ENCODE measurements at regions not wholly inside any gene's neighbourhood (a gene's known extent, or its start where the extent isn't known, plus 50 kb on each side); places are given as distances from the start of the nearest gene placed in this dataset.

DNA sequence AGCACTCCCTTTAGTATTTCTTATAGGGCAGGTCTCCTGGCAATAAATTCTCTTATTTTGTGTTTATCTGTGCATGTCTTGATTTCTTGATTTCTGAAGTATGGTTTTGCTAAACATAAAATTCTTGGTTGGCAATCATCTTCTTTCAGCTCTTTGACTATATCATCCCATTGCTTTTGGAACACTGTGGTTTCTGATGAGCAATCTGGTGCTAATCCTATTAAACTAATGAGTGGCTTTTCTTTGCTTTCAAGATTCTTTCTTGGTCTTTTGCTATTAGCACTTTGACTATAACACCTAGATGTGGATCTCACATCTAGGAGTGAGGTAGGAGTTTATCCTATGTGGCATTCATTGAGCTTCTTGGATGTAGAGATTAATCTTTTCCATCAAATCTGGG, 120.7 kb upstream of the MED13L start:
- no peaks in the 10 kb centered on the region for H3K27me3 Mint-ChIP-seq
- peaks cover 36% of the 10 kb centered on the region for H3K9me3 Mint-ChIP-seq
- H3K27ac Mint-ChIP-seq: no peak overlapping the region
- H3K4me3 Mint-ChIP-seq: no peak overlapping the region
- H3K4me1 Mint-ChIP-seq: peaks cover 4% of the 10 kb centered on the region
- ATAC-seq (no peak), DNase-seq (no peak)
- peaks cover 3% of the 10 kb centered on the region for H3K36me3 Mint-ChIP-seq (ENCODE audit: low read depth)

DNA sequence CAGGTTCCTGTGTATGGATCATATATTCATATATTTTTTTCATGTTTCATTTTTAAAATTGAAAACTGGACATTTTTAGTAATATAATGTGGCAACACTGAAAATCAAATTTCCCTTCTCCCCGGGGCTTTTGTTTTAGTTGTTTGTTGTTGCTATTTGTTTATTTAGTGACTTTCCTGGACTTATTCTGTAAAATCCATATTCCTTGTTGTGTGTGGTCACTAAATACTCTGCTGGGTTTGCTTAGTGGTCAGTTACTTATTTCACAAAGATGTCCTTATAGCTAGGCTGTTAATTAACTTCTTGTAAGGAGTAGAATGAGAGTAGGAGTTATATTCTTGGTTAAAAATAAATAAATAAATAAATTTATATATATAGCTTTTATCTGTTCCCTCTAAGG, 121.6 kb upstream of the MED13L start:
- H3K36me3 Mint-ChIP-seq (ENCODE audit: low read depth): peaks cover 3% of the 10 kb centered on the region
- H3K9me3 Mint-ChIP-seq: peaks cover 36% of the 10 kb centered on the region

DNA sequence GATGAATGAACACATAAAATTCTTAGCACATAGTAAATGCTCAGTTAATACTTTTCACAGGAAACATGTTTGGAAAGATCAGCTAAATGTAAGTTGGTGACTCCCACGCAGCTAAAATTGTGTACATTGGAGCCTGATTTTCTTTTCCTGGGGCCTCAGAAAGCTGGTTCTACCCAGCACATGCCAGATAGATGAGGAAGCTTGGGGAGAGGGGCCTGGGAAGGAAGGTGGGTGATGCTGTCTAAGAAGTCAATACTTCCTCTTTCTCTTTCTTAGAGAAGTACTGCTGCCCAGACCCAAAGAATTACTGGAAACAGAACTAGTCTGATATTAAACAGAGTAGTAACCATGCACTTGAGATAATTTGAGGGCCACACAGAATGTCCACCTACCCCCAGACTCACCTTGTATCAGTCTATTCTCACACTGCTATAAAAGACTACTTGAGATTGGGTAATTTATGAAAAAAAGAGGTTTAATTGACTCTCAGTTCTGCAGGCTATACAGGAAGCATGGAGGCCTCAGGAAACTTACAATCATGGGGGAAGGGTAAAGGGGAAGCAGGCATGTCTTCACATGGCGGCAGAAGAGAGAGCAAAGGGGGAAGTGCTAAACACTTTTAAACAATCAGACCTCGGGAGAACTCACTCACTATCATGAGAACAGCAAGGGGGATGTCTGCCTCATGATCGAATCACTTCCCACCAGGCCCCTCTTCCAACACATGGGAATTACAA, 123.3 kb upstream of the MED13L start:
- Mint-ChIP-seq H3K36me3 (ENCODE audit: low read depth) (peaks cover 3% of the 10 kb centered on the region), H3K4me3 (no peak overlapping the region), H3K27ac (no peak overlapping the region), H3K4me1 (peaks cover 2% of the 10 kb centered on the region), H3K9me3 (peaks cover 36% of the 10 kb centered on the region), H3K27me3 (no peaks in the 10 kb centered on the region)
- ATAC-seq: no peak
- DNase-seq: no peak

More for the DNA sequence above, 121.6 kb upstream of the MED13L start:
- Mint-ChIP-seq H3K27ac (no peak overlapping the region), H3K27me3 (no peaks in the 10 kb centered on the region), H3K4me3 (no peak overlapping the region), H3K4me1 (peaks cover 2% of the 10 kb centered on the region)
- ATAC-seq (no peak), DNase-seq (no peak)

DNA sequence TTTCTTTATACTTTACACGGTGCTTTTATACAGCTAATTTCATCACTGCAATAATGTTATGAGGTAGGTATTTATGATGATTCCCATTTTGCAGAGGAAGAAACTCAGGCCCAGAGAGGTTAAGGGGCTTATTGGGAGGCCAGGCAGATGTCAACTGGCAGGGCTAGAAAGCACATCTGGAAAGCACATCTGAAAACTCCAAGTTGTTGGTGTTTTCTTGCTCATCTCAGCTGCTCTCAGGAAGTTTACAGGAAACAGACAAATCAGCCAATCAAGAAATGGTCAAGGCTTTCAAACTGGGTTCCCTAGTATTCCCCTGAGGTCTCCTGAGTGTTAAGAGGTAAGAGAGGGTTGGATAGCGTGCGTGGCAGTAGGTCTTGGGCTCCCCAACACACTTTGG, 124.1 kb upstream of the MED13L start:
- Mint-ChIP-seq H3K9me3 (peaks cover 36% of the 10 kb centered on the region), H3K27me3 (no peaks in the 10 kb centered on the region), H3K36me3 (ENCODE audit: low read depth) (peaks cover 3% of the 10 kb centered on the region), H3K4me3 (no peak overlapping the region), H3K4me1 (peaks cover 2% of the 10 kb centered on the region), H3K27ac (no peak overlapping the region)
- DNase-seq: no peak
- ATAC-seq: no peak

DNA sequence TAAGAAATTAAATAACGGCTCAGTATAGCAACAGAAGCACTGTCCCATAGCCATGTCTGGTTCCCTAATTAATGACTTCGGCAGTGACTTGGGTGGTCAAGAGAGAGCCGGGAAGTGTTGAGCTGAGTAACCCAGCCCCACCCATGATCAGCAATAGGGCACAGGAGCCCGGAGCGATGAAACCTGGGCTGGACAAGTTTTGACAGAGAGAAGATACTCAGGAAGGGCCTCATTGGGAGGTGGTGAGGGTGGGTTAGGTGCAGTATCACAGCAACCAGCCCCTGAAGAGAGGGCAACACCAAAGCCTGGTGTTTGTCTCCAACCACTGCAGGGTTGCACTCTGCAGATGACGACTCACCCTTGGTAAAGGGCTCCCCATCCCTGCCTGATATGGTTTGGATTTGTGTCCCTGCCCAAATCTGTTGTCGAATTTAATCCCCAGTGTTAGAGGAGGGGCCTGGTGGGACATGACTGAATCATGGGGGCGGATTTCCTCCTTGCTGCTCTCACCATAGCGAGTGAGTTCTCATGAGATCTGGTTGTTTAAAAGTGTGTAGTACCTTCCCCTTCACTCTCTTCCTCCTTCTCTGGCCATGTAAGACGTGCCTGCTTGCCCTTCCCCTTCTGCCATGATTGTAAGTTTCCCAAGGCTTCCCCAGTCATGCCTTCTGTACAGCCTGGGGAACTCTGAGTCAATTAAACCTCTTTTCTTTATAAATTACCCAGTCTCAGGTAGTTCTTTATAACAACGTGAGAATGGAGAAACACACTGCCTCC, 124.9 kb upstream of the MED13L start:
- ATAC-seq (no peak), DNase-seq (no peak)
- Mint-ChIP-seq H3K9me3 (peaks cover 36% of the 10 kb centered on the region), H3K36me3 (ENCODE audit: low read depth) (peaks cover 3% of the 10 kb centered on the region), H3K27ac (no peak overlapping the region), H3K4me1 (peaks cover 2% of the 10 kb centered on the region), H3K4me3 (no peak overlapping the region), H3K27me3 (no peaks in the 10 kb centered on the region)

DNA sequence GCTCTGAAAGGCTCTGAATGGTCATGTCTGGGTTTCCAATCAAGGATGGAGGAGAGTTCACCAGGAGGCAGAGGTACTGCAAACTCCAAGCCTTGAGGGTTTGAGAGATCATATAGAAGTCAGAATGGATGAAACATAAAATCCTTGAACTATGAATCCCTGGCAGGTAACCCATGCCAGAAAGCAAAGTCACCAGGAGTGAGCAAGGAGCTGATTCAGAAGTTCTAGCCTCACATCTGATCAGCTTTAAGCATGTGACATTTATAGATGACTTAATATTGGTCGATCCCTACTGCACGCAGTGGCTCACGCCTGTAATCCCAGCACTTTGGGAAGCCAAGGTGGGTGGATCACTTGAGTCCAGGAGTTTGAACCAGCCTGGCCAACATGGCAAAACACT, 126.1 kb upstream of the MED13L start:
- H3K27me3 Mint-ChIP-seq: no peaks in the 10 kb centered on the region

DNA sequence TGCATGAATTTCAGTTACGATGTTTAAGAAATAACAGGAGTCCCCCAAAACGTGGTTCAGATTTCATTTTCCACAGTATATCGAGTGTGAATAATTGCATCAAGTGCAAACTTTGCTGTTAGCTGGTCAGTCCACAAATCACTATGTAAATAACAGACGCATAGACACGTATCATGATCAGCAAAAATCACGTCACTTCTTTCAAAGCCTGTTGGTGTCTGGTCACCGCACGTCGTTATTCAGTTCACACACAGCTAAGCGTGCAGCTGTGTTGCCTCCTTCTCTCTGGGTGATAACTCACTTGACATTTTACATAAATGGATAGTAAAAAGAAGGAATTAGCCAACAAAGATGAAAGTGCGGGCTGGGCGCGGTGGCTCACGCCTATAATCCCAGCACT, 126.8 kb upstream of the MED13L start:
- no peaks in the 10 kb centered on the region for H3K36me3 Mint-ChIP-seq (ENCODE audit: low read depth)
- ATAC-seq (no peak), DNase-seq (no peak)
- H3K4me1 Mint-ChIP-seq: peaks cover 2% of the 10 kb centered on the region
- H3K27ac Mint-ChIP-seq: no peak overlapping the region
- no peaks in the 10 kb centered on the region for H3K27me3 Mint-ChIP-seq
- peaks cover 18% of the 10 kb centered on the region for H3K9me3 Mint-ChIP-seq
- no peak overlapping the region for H3K4me3 Mint-ChIP-seq

More for the DNA sequence above, 126.1 kb upstream of the MED13L start:
- H3K4me1 Mint-ChIP-seq: peaks cover 2% of the 10 kb centered on the region
- ATAC-seq (no peak), DNase-seq (no peak)
- H3K36me3 Mint-ChIP-seq (ENCODE audit: low read depth): peaks cover 3% of the 10 kb centered on the region
- H3K9me3 Mint-ChIP-seq: peaks cover 25% of the 10 kb centered on the region
- H3K27ac Mint-ChIP-seq: no peak overlapping the region
- H3K4me3 Mint-ChIP-seq: no peak overlapping the region

DNA sequence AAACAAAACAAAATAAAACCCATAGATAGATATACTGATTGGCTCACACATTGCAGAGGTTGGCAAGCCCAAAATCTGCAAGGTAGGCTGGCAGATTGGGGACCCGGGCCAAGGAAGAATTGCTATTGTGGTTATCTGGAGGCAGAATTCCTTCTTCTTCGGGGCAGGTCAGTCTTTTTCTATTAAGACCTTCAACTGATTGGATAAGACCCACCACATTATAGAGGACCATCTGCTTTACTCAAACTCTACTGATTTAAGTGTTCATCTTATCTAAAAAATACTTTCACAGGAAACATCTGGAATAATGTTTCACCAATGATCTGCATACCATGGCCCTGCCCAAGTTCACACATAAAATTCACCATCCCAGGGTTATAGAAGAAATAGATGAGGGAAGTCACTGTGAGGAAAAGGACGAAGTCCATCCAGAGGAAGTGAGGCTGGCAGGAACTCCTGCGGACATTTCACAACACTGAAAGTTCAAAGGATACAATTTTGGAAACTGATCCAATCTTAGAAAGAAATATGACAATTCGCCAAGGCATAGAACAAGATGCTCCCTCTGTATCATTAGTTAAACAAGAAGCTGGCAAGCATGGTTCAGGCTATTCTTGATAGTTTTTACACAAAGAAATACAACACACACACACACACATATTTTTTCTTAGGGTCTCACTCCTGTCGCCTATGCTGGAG, 127.6 kb upstream of the MED13L start:
- H3K4me1 Mint-ChIP-seq: peaks cover 2% of the 10 kb centered on the region
- DNase-seq (no peak), ATAC-seq (no peak)
- no peak overlapping the region for H3K27ac Mint-ChIP-seq
- peaks cover 15% of the 10 kb centered on the region for H3K9me3 Mint-ChIP-seq
- no peak overlapping the region for H3K4me3 Mint-ChIP-seq
- no peaks in the 10 kb centered on the region for H3K36me3 Mint-ChIP-seq (ENCODE audit: low read depth)
- H3K27me3 Mint-ChIP-seq: no peaks in the 10 kb centered on the region

DNA sequence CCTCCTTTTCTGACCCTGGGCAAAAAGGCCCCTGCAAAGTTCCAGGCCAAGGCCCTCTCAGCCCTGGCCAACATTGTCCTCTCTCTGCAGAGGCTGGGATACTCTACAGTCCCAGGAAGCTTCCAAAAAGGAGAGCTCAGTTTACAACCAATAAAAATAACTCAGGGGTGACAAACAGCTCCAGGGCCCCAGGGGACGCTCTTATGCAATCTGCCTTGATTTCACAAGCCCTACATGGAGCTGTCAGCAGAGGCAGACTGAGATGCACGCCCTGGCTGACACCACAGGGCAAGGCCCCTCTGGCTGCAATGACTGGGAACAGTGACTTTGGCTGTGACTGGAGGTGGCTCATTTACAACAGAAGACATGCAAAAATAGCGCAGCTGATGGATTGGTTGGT, 129.0 kb upstream of the MED13L start:
- DNase-seq (no peak), ATAC-seq (no peak)
- no peaks in the 10 kb centered on the region for H3K27me3 Mint-ChIP-seq
- H3K27ac Mint-ChIP-seq: no peak overlapping the region
- H3K4me1 Mint-ChIP-seq: no peaks in the 10 kb centered on the region
- no peaks in the 10 kb centered on the region for H3K36me3 Mint-ChIP-seq (ENCODE audit: low read depth)
- no peak overlapping the region for H3K4me3 Mint-ChIP-seq
- peaks cover 5% of the 10 kb centered on the region for H3K9me3 Mint-ChIP-seq

DNA sequence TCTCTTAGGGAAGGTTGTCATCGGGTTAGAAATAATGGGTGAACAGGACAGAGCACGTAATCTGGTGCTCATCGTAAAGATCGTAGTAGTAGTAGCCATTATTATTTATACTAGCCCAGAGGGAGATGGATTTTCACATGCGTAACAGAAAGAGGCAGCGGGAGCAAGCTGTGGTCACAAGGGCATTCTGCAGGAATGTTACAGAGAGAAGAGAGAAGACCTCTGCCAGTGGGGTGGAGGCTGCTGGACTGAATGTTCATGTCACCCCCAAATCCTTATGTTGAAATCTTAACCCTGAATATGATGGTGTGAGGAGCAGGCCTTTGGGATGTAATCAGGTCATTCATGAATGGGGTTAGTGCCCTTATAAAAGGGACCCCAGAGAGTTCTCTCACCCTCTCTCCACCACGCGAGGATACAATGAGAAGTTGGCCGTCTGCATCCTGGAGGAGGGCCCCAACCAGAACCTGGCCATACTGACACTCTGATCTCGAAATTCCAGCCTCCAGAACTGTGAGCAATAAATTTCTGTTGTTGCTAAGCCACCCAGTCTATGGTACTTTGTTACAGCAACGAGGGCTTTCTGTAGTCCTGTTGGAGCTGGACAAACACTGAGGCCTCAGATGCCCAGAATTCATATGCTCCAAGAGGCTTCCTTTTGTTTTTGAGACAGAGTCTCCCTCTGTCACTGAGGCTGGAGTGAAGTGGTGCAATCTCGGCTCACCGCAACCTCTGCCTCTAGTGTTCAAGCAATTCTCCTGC, 131.2 kb upstream of the MED13L start:
- H3K27ac Mint-ChIP-seq: no peak overlapping the region
- no peaks in the 10 kb centered on the region for H3K36me3 Mint-ChIP-seq (ENCODE audit: low read depth)
- H3K27me3 Mint-ChIP-seq: no peaks in the 10 kb centered on the region
- H3K4me1 Mint-ChIP-seq: no peaks in the 10 kb centered on the region
- no peak for ATAC-seq
- no peak overlapping the region for H3K4me3 Mint-ChIP-seq
- H3K9me3 Mint-ChIP-seq: no peaks in the 10 kb centered on the region
- no peak for DNase-seq

DNA sequence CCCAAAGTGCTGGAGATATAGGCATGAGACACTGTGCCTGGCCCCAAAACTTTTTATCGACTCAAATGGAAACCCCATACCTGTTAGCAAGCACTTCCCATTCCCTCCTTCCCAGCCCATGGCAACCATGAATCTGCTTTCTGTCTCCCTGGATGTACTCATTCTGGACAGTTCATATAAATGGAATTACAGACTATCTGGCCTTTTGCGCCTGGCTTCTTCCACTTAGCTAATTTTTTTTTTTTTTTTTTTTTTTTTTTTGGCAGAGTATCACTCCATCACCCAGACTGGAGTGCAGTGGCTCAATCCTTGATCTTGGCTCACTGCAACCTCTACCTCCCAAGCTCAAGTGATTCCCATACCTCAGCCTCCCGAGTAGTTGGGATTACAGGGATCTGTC, 134.5 kb upstream of the MED13L start:
- Mint-ChIP-seq H3K27ac (no peak overlapping the region), H3K4me3 (no peak overlapping the region), H3K4me1 (no peaks in the 10 kb centered on the region), H3K36me3 (ENCODE audit: low read depth) (no peaks in the 10 kb centered on the region), H3K27me3 (no peaks in the 10 kb centered on the region), H3K9me3 (no peaks in the 10 kb centered on the region)
- DNase-seq: no peak
- no peak for ATAC-seq

DNA sequence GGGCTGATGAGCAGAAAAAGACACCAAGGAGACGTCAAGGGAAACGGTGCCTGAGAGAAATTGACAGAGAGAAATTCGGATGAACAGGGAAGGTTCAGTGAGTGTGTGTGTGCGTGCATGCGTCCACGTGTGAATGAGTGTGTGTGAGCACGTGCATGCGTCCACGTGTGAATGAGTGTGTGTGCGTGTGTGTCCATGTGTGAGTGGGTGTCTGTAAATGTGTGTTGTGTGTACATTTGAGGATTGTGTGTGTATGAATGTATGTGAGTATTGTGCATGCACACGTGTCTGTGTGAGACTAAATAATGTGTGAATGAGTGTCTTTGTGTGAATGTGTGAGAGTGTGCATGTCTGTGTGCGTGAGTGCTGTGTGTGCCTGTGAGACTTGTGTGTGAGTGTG, 137.4 kb upstream of the MED13L start:
- H3K27ac Mint-ChIP-seq: no peak overlapping the region
- H3K27me3 Mint-ChIP-seq: no peaks in the 10 kb centered on the region
- no peak for ATAC-seq
- no peak for DNase-seq
- H3K4me1 Mint-ChIP-seq: no peaks in the 10 kb centered on the region
- H3K9me3 Mint-ChIP-seq: no peaks in the 10 kb centered on the region
- no peak overlapping the region for H3K4me3 Mint-ChIP-seq
- H3K36me3 Mint-ChIP-seq (ENCODE audit: low read depth): no peaks in the 10 kb centered on the region

DNA sequence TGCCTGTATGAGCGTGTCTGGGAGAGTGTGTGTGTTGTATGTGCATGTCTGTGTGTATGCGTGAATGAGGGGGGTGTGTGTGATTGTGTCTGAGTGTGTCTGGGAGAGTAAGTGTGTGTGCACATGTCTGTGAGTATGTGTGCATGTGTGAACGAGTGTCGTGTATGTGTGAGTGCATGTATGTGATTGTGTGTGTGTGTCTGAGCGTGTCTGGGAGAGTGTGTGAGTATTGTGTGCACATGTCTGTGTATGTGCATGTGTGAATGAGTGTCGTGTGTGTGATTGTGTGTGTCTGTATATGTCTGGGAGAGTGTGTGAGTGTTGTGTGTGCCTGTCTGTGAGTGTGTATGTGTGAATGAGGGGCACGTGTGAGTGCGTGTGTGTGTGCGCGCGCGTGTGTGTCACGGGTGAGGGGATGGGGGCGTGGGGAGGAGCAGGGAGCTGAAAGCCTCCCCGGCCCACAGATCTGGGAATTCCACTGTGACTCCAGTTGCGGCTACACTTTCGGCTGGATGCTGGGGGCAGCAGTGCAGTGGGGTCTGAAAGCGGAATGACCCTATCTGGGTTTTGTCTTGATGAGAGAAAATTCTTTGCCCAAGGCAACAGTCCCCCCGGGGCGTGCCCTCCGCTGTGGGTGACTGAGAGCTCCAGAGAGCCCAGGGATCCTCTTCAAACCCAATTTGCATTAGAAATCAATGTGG, 138.1 kb upstream of the MED13L start:
- no peak for ATAC-seq
- Mint-ChIP-seq H3K36me3 (ENCODE audit: low read depth) (no peaks in the 10 kb centered on the region), H3K27me3 (no peaks in the 10 kb centered on the region), H3K4me3 (no peak overlapping the region), H3K27ac (no peak overlapping the region), H3K4me1 (no peaks in the 10 kb centered on the region), H3K9me3 (no peaks in the 10 kb centered on the region)
- no peak for DNase-seq

DNA sequence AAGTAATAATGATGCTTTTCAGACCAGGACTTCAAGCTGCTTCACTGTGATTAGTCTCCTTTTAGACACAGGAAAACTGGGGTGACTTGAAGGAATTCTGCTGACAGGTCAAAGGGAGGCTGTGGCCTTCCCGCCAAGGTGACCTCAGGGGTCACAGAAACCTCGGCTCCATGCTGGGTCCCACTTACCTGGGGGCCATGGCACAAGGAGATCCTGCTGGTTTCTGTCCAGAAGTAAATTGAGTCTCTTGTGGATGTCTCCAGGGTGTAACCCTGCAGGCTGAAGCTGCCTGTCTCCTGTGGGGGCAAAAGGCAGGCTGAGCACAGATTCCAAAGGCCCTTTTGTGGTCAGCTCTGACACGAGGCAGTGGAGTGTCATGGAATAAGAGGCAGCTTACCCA, 138.7 kb upstream of the MED13L start:
- Mint-ChIP-seq H3K27me3 (no peaks in the 10 kb centered on the region), H3K27ac (no peak overlapping the region), H3K9me3 (no peaks in the 10 kb centered on the region), H3K4me3 (no peak overlapping the region), H3K4me1 (no peaks in the 10 kb centered on the region), H3K36me3 (ENCODE audit: low read depth) (no peaks in the 10 kb centered on the region)
- DNase-seq (no peak), ATAC-seq (no peak)

Measured in activated naive CD8-positive, alpha-beta T cell treated with anti-CD3 and anti-CD28 coated beads, Interleukin-2, amount 50 U/mL, for 24 hours (primary cell).